HG02840 (cell line): ENCODE measurements at regions not wholly inside any gene's neighbourhood (a gene's known extent, or its start where the extent isn't known, plus 50 kb on each side); places are given as distances from the start of the nearest gene placed in this dataset.

Experiments
- ATAC-seq: cut with Tn5 transposase; IDR thresholded peaks from one replicate; pipeline ENCODE4 v1.9.1; 2021; ENCODE audit warnings: mild to moderate bottlenecking, moderate library complexity, moderate number of reproducible peaks; ENCODE audit not compliant: unreplicated experiment, low FRiP score

DNA sequence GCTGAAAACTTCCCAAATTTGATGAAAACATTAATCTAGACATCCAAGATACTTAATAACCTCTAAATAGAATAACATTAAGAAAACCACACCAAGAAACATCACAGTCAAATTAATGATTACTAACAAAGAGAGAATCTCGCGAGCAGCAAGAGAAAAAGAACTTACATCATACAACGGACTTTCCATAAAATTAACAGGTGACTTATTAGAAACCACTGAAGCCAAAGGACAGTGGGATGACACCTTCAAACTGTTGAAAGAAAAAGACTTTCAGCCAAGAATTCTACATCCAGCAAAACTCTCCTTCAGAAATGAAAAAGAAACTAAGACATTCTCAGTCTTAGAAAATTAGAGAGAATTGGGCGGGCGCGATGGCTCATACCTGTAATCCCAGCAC, 232.0 kb downstream of the SNCA start:
- ATAC-seq, result no peak

DNA sequence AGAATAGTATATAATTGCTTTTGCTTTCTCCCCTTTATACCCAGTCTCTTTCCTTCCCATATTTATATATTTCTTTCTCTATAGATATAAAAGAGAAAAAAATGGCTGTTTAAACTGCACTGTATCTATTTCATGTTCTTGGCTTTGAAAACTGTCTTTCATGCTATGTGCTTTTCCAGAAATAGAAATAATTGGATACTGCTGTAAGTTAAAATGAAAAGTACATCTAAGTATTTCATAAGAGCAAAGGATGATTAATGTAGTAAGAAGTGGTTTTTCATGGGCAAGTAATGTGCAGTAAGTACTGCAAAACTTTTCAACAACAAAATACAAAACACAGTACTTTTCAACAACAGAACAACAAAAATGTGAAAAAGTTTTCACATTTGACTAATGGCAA, 237.9 kb downstream of the SNCA start:
- no peak for ATAC-seq

DNA sequence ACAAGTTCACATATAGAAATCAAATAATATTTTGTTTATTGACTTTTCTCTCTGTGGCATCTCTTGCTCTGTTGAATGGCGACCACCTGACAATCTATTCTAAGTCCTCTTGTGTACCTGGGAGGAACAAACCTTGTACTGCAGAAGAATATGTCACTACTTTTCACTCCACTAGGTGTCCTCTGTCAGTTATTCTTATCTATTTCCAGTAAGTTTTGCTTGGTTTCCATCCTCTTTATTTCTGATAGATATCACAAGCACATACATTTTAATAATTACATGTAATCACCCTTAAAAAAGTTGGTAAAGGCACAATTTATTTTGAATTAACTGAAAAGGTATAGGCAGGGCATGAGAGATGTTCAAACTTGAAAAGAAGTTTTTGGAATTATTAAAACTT, 238.4 kb downstream of the SNCA start:
- ATAC-seq, result no peak

DNA sequence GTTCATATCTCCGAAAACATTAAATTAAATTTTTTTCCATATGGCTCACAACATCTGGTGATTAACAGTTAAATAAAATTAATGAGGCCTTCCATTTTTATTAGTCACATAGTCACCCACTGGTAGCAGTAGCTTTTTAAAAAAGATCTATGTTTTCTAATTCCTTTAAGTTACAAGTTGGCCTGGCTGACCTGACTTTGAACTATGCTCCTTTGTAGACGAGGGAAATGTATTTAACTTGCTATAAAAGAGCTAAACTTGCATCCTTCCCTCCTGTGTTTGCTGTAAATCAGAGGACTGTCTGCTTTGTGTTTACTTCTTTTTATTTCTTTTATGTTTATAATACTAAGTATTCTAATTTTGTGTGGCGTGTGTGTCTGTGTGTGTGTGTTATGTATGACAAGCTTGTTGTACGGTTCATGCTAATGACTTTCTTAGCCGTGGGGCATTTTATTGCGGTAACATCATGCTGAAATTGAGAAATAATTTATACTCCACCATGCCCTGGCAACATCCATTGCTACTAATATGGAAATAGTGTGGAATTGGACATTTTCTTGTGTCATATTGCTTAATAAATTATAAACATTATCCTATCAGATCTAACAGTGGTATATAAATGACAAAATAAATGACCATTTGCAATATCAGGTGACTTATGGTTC, 241.7 kb downstream of the SNCA start:
- ATAC-seq, result no peak

DNA sequence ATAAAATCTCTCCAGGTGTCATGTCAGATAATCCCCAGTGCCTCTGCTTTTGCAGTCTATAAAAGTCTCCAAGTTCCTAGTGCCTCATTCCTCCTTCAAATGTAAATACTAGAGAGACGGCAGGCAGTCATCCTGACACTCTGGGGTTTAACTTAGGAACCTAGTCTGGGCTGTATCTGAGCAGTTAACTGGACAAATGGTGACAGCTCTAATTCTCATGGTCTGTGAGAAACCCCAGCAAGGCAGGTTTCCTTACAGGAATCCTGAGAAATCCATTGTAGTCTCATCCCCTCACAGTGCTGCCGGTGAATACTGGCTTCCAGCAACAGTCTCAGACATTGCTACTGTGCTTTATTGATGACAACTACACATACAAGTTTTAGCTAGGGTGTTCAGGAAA, 246.8 kb downstream of the SNCA start:
- ATAC-seq, result no peak

DNA sequence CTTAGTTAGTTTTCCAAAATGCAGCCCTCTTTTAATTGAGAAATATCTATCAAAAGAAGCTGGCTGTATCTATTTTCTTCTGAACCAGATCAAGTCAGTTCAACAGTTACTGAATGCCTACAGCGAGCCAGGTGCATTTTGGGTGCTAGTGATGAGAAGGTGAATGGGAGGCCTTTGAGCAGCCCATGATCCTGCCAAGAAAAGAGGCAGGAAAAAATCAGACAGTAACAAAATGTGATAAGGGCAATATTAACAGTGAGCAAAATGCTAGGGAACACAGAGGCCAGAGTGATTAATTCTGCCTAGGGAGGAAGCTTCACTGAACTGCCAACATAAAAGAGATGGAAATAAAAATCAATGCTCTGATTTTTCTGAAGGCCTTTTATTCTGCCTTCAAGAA, 248.5 kb downstream of the SNCA start:
- ATAC-seq, result no peak

DNA sequence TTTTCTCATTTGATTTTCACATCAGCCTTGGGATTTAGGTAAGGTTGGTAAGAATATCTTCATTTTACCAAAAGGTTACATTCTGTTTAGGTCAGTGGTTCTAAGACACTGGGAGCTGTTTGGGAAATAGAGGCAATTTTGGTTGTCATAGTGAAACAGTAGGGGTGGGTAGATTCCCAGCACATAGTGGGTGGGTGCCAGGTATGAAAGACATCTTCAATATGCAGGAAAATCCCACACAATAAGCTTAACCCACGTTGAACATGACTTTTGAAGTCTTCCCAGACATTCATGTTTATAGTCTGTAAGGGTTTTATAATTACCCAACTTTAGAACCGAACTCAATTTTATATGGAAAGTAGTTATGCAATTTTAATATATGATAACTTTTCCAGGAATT, 249.6 kb downstream of the SNCA start:
- ATAC-seq, result no peak

DNA sequence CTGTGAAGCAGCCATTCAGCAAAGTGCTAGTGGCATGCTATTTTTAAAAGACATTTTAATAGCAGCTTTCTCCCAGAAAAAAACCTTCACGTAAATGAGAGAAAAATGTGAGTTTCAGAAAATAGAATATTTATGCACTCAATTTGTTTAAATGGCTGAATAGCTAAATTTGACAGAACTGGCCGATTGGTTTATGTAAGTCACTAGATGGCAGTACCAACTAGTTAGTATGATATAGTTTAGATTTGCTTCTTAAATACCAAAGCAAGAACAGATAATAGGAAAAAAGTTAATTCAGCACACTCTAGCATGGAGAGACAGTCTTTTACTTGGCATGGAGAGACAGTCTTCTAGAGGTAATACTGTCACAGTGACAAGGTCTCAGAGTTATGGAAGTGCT, 250.1 kb downstream of the SNCA start:
- no peak for ATAC-seq

DNA sequence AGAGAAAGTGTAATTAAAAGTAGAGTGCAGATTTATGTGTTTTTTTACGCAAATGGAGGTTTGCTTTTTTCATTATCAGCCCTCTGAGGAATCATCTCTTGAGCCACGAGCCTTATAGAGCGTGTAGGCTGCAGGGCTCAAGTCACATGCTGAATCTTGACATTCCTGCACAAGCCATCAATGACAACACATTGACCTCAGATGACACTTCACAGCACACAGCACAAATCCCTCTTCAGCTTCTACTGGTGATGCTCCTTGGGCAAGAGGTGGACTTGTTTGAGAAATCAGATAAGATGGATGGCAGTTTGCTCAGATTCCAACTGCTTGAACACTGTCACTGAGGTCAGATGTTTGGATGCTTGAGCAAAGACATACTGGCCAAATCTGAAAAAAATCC, 250.6 kb downstream of the SNCA start:
- ATAC-seq, result no peak

DNA sequence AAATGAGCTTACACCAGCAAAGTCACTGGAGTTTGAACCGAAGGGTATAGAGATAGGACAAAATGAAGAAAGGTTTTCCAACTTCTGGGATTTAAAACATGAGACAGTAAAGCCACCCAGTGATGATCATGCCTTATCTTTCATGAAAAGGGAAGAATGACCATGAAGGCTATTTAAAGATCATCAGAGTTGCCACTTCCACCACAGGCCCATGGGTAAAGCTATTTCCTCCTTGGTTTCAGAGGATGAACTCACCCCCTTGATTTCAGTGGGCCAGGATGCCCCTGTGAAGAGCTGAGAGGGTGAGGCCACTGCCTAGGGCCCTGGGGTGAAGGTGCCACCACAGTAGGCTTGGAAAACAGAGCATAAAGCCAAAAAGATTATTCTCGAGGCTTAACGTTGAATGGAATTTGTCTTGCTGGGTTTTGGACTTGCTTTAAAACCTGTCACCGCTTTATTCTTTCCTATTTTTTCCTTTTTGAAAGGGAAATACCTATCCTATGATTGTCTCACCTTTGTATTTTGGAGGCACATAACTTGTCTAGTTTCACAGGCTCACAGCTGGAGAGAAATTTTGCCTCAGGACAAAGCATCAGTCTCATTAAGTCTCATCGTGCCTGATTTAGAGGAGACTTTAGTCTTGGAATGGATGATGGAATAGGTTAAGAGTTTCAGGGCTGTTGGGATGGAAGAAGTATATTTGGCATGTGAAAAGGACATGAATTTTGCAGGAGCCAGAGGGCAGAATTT, 254.0 kb downstream of the SNCA start:
- ATAC-seq, result no peak

DNA sequence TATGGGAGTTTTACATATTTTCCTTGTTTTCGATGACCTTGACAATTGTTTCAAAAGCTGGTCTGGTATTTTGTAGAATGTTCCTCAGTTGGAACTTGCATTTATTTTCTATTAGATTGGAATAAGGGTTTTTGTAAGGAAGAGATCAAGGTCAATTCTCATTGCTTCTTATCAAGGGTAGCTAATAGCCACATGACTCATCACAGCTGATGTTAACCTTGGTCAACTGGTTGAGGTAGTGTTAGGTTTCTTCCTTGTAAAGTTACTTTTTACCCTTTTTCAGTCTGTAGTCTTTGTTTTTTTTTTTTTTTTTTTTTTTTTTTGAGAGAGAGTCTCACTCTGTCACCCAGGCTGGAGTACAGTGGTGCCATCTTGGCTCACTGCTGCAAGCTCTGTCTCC, 257.2 kb downstream of the SNCA start:
- no peak for ATAC-seq

DNA sequence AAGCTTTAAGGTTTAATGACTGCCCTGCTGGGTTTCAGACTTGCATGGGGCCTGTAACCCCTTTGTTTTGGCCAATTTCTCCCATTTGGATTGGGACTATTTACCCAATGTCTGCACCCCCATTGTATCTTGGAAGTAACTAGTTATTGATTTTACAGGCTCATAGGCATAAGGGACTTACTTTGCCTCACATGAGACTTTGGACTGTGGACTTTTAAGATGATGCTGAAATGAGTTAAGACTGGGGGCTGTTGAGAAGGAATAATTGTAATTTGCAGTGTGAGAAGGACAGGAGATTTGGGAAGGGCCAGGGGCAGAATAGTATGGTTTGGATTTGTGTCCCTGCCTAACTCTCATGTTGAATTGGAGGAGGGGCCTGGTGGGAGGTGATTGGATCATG, 260.7 kb downstream of the SNCA start:
- ATAC-seq, result no peak

DNA sequence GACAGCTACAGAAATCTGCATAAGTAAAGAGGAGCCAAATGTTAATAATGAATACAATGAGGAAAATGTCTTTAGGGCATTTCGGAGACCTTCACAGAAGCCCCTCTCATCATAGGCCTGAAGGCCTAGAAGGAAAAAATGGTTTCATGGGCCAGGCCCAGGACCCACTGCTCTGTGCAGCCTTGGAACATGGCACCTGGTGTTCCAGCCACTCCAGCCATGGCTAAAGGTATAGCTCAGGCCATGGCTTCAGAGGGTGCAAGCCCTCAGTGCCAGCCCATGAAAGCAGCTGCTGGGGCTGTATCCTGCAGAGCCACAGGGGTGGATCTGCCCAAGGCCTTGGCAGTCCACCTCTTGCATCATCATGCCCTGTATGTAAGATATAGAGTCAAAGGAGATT, 261.1 kb downstream of the SNCA start:
- ATAC-seq, result no peak

DNA sequence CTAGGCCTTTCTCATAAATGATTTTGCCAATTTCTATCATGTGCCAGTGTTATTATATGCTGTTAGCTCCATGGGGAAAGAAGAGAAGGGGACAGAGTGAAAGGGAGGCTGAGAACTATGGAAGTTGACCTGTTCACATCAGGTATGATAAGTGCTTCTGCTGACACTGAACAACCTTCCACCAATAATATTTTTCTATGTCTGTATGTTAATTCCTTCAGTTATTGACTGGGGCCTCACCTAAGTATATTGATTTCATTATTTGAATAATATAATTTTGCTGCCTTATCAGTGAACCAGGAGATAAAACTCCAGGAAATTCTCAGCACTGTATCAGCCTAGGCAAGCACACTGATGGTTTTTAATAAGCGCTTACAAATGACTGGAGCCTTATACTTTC, 262.8 kb downstream of the SNCA start:
- ATAC-seq, result no peak

DNA sequence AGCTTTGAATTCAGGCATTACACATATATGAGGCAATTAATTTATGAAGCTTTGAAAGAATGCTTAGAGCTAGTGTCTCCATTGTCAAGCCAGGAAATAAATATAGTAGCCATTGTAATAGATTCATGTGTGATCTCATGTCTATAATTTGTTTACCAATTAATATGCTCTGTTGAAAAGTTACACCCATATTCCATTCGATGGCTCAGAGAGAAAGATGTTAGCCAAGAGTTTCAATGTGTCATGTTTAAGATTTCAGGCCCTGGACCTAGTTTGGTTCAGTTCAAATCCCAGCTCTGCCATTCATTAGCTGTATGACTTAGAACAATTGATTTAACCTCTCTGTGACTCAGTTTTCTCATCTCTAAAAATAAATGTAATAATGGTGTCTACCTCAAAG, 263.3 kb downstream of the SNCA start:
- no peak for ATAC-seq

DNA sequence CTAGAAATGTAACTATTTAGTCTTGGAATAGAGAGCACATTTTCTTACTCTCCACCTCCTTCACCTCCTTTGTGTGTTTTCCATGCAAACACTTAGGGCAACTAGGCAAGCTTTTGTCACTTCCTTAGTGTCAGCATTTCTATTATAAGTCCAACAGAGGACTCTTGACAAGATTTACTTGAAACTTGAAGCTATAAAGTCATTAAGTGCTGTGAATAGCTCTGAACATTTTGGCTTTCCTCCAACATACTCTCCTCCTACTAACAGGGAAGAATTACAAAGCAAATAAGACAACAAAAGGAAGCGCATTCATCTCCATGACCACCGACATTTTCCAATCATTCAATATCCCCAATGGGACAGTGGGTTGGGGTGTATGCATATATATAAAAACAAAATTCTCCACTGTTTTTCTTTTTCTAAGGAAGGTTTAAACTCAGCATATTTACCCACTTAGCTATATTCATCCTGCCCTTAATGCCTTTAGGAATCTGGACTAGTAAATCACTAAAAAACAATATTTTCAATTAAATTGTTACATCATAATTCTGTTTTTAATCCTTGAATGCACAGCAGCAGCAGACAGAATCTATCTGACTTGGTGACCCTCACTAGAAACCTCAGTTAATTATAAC, 264.6 kb downstream of the SNCA start:
- ATAC-seq, result no peak

DNA sequence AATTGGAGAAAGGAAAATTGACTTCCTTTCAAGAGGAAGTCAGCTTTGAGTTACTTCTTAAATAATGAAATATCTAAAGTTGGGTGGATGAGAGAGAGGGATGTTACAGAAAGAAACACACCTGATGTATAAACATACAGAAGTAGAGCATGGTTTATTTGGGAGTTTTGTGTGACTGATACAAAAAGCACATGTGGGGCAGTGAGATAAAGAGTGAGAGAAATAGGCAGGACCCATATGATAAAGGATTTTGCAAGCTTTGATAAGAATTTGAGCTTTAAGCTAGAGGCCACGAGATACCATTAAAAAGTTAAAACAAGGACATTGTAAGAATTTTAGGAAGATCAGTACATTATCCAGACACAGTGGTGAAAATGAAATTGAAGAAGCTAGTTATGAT, 263.3 kb upstream of the GPRIN3 start:
- no peak for ATAC-seq

DNA sequence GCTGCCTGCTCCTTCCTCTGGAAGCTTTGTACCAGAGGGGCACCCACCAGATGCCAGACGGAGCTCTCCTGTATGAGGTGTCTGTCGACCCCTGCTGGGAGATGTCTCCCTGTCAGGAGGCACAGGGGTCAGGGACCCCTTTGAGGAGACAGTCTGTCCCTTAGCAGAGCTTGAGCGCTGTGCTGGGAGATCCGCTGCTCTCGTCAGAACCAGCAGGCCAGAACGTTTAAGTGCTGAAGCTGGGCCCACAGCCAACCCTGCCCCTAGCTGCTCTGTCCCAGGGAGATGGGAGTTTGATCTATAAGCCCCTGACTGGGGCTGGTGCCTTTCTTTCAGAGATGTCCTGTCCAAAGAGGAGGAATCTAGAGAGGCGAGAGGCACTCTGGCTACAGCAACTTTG, 260.3 kb upstream of the GPRIN3 start:
- ATAC-seq, result no peak

DNA sequence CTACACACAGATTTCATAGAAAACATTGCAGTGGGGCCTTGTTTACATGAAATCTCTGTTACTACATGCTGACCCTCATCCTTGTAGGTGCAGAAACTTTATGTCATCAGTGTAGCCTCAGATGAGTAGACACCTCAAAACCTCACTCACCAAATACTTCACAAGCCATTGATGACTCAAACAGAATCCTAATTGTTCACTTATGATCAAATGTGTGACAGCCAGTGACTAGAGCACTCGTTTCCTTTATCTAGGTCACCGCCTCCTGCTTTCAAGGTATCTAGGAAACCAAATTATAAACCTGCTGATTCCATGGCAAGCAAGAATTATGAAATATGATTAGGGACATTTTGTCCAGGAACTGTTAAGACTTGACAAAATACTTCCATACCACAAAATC, 255.8 kb upstream of the GPRIN3 start:
- no peak for ATAC-seq

DNA sequence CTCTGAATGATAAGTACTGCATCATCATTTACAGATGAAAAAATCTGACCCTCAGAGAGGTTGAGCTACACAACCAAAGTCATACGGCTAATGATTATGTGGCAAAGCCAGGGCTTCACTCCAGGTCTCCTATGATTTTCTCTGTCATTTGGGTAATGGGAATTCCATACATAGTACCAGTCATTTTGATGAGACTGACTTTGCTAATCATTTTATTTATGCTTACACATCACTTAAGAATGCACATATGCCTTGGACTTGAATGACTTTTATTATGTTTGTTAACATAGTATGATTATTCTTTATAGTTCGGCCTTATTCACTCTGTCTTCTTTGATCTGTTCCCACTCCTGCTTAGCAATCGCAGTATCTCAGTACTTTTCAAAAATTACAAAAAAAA, 255.1 kb upstream of the GPRIN3 start:
- ATAC-seq, result no peak

DNA sequence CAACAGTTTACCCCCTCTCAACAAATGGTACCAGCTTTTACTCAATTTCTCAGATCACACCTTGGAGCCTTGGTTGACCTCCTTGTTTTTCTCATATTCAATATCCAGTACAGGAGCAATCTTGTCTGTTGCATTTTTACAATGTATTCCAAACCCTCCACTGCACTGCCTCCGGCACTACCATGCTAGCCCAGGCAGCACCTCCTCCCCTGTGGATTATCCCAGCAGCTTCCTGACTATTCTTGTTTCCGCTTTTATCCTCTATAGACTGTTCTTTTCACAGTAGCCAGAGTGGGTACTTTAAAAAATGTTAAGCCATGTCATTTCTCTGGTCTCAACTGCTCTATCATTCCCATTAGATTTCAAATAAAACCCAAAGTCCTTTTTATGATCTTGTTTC, 253.4 kb upstream of the GPRIN3 start:
- ATAC-seq, result no peak

DNA sequence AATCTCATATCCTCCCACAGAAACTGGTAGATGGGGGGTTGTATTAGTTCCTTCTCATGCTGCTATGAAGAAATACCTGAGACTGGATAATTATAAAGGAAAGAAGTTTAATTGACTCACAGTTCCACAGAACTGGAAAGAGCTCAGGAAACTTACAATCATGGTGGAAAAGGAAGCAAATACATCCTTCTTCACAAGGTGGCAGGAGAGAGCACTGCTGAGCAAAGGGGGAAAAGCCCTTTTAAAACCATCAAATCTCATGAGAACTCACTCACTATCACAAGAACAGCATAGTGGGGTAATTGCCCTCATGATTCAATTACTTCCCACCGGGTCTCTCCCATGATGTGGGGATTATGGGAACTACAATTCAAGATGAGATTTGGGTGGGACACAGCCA, 250.5 kb upstream of the GPRIN3 start:
- ATAC-seq, result no peak
